Activated effector memory CD4-positive, alpha-beta T cell treated with Interleukin-2 at 50 U/mL for 16 hours (primary cell): ENCODE measurements at regions not wholly inside any gene's neighbourhood (a gene's known extent, or its start where the extent isn't known, plus 50 kb on each side); places are given as distances from the start of the nearest gene placed in this dataset.

Experiments used
- DNase-seq: peaks from one replicate; pipeline ENCODE4 v3.0.0-alpha.2; 2020

- DNase-seq, result no peak
Observed at GRCh38 chr2:147250652-147251356, 594.0 kb upstream of the ACVR2A start.

- DNase-seq, result no peak
Observed at GRCh38 chr2:147247749-147248148, 597.1 kb upstream of the ACVR2A start.

DNA sequence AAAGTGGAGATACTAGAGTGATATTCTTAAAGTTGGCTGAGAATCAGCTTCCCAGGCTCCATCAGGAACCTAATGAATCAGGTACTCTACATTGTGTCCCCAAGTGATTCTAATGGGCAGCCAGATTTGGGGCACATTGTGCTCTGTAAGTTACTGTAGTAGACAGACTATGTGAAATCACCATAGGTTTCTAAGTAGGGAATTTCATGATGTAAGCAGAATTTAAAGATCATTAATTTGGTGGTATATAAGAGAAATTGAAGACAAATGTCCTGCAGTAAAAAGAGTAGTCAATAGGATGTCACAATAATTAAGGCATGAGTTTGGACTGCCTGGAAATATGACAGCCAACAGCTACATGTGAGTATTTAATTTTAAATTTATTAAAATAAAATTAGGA is 602.4 kb upstream of the ACVR2A start:
- no peak for DNase-seq

GRCh38 chr2:147236601-147237000 is 608.2 kb upstream of the ACVR2A start:
- DNase-seq, result no peak

GRCh38 chr2:147232225-147232669 is 612.6 kb upstream of the ACVR2A start:
- DNase-seq, result no peak

GRCh38 chr2:147231607-147232006 is 613.2 kb upstream of the ACVR2A start:
- no peak for DNase-seq

DNA sequence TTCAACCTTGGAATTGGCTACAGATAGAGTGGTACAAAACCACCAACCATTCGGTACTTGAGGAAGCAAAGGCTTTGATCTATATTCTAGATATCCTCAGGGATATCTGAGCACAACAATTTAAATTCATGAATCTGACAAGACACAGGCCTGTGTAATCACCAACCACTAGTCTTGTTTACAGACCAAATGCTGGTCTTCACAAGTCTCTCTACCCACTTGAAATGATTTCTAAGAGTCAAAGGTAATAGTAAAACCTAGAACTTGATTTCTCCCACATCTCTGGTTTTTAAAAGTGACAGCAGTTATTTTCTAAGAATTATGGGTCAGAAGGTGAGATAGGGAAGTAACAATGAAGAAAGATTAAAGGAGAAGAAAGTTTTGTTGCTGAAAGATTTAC is 613.7 kb upstream of the ACVR2A start:
- no peak for DNase-seq

- no peak for DNase-seq
Observed at GRCh38 chr2:147227313-147227712, 617.5 kb upstream of the ACVR2A start.

GRCh38 chr2:147224070-147224469 is 620.8 kb upstream of the ACVR2A start:
- DNase-seq, result no peak

DNA sequence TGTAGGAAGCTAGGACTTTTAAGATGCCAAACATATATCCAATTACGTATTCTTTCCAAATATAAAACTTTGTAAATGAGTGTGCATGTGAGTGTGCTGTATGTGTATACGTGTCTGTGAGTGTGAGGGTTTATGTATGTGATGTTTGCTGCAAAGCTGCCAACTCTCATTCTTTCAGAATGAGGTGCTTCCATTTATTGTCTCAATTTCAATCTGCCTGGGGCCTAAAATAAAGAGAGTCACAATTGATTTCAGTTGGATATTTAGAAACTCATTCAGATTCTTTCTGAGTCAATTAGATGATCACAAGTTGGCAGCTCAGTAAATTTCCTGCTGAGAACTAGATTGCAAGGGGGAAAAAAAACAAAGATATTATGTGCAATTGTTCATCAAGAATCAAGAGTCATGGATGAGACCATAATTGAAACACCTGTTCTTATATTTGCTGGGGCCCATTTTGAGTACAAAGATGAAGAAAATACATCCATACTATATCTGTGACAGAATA is 621.2 kb upstream of the ACVR2A start:
- DNase-seq, result no peak

DNA sequence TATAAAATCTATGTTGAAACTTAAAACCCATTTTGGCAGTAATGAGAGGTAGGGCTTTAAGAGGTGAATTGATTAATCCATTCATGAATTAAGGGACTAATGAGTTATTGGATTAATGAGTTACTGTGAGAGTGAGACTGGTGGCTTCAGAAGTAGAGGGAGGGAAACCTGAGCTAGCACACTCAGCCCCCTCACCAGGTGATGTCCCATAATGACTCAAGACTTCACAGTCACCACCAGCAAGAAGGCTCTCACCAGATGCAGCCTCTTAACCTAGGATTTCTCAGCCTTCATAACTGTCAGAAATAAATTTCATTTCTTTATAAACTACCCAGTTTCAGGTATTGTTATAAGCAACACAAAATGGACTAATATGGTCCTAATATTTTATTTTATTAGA is 621.7 kb upstream of the ACVR2A start:
- DNase-seq, result no peak

- DNase-seq, result no peak
Observed at GRCh38 chr2:147222506-147222905, 622.3 kb upstream of the ACVR2A start.

GRCh38 chr2:147214914-147215313 is 629.9 kb upstream of the ACVR2A start:
- DNase-seq, result no peak

GRCh38 chr2:147211484-147211883 is 633.3 kb upstream of the ACVR2A start:
- DNase-seq, result no peak

- no peak for DNase-seq
Observed at GRCh38 chr2:147204102-147204501, 640.7 kb upstream of the ACVR2A start.

DNA sequence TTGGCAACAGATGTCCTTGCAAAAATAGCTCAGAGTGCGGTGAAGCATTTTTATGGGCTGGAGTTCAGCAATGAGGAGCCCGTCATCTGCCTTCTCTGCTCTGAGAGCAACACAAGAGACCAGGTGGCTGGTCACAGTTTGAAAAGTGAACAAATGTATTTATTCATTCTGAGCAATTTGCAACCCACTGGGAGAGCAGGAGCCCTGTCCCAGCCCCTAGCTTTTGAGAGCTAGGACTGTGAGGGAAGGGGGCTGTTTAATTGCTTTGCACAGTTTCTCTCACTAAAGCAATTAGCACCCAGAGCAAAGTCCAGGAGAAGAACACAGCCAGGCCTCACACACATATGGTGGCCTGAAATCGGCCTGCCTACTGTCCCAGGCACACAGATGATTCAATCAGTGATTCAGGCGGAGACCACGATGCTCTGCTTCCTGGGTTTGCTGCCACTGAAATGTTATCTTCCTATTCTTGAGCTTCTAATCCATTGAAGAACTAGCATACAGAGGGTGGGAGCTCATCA is 646.1 kb upstream of the ACVR2A start:
- DNase-seq, result no peak

DNA sequence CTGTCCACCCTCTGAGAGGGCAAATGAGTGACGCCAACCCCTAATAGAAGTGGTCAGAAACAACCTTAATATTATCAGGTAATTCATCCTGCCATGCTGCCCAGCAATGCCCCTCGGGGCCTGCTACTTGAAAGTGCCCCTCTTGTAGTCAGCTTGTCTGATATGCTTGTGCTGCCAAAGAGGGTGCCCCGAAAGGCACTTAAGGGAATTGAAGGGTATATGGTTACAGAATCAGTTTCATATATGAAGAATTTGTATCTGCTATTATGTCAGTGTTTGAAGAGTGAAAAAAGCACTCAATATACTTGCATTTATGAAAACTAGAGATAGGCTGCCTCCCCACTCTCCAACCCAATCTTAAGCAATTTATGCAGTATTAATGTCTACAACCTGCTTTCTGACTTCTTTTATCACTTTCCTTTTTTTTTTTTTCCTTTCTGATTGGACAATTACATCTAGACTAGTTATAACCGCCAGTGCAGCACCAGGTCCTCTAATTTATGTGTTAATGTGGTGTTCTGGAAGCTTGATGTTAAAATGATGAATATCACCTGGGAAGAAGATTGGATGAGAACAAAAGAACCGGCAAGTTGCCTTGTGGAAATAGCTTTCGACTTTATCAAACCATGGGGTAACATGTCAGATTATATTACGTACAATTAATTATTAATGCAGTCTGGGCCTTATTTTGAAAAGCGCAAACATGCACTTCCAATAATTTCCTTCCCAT is 646.9 kb upstream of the ACVR2A start:
- no peak for DNase-seq

GRCh38 chr2:147182260-147182659 is 662.6 kb upstream of the ACVR2A start:
- DNase-seq, result peak; percentile 49

GRCh38 chr2:147181351-147182029 is 663.3 kb upstream of the ACVR2A start:
- DNase-seq, result no peak

DNA sequence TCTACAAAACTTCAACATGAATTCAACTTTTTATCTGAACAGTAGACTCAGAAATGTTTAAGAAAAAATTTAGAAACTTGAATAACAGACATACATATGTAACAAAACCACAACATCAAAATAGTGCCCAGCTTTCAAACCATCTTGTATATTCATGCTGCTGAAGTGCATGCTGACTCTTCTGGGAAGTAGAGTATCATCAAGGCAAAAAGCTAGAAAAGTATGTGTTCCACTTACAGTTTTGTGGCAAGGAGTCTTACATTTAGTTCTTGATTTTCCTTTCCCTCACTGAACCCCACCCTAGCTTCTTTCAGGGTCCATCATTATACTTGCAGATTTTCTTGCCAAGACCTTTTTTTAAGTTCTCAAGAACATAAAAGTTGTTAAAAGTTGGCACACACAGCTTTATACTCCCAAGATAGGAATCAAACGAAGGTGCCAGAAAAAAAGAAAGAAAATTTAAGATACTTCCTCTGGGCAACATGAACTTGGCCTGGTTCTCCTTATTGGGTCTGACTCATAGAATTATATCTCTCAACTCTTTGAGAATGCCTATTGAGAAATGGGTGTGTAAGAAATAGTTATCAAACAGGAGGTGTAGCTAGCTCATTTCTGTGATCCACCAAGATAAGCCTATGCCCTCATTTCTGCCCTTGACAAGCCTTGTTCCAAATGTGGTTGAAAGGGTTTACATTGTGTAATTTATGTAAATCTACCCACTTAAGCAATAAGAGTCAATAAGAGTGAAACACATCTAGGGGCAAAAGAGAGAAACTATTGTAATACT is 667.6 kb upstream of the ACVR2A start:
- DNase-seq, result no peak

DNA sequence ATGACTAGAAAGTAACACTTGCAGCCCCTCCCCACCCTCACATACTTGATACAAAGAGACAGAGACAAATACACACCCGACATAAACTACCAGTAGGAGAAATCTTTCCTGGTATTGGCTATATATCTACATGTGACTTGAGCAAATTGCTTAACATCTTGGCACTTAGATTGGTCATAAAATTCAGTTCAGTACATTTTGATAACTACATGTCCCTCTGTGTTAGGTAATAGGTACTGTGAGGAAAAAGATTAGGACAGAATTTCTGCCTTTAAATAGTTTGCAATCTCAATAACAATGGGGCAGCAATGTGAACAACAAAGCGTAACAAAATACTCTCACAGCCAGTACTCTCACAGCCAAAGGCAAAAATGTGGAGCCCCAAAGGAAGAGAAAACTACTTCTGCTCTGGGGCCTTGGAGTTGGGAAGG is 670.0 kb upstream of the ACVR2A start:
- DNase-seq, result no peak

- DNase-seq, result no peak
Observed at GRCh38 chr2:147173798-147174197, 671.0 kb upstream of the ACVR2A start.

DNA sequence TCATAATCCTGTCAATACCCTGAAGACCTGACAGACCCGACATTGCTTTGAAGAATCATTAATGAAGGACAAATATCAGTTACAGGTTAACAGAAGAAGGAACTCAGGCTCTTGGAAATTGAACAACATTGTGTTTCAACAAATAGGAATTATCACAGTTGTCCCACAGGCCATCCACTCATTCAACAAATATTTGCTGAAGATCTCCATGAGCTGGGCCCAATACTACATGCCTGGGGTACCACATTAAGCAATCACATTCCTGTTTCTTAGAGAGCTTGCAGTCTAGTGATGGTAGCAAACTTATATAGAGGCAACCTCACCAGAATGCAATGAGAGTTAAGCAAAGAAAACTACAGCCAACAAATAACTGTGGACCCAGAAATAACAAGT is 671.6 kb upstream of the ACVR2A start:
- no peak for DNase-seq
